Psoas muscle (tissue), 7 donors: ENCODE measurements at regions not wholly inside any gene's neighbourhood (a gene's known extent, or its start where the extent isn't known, plus 50 kb on each side); places are given as distances from the start of the nearest gene placed in this dataset.
A peak's percentile ranks its signal among the peaks of the same experiment; 100 is the strongest.
"Not testable (repeated sequence)": the region's sequence is repeated elsewhere in the genome, so short reads cannot be mapped to it uniquely, and the experiment has no call there.

Source experiments
- ATAC-seq, 4 donors: fragments of 200-7000 bp; cut with Tn5 transposase; one replicate each; pipeline ENCODE4 v1.9.1; 2020; ENCODE audit warnings: moderate library complexity in 3 of 4, mild to moderate bottlenecking in 2 of 4
- DNase-seq, 2 donors: peaks; one replicate each; pipeline ENCODE4 v3.0.0-alpha.2; 2020
- H3K27ac ChIP-seq: fragments of 200-600 bp; one replicate; pipeline ENCODE4 v1.8.0; 2022
- H3K27me3 ChIP-seq, 3 donors: fragments of 200-600 bp in 1 of 3; one replicate each; pipeline versions ENCODE4 v1.6.1 to v1.8.0; 2013 to 2022; ENCODE audit warnings: low read length in 2 of 3, mild to moderate bottlenecking in 2 of 3, moderate library complexity in 1 of 3; ENCODE audit not compliant: insufficient read depth in 3 of 3
- H3K36me3 ChIP-seq, 2 donors: fragments of 200-600 bp in 1 of 2; one replicate each; pipeline versions ENCODE4 v1.6.1 to v1.8.0; 2013 to 2022; ENCODE audit warnings: low read depth in 1 of 2, mild to moderate bottlenecking in 1 of 2, moderate library complexity in 1 of 2; ENCODE audit not compliant: insufficient read depth in 1 of 2
- H3K4me1 ChIP-seq: fragments of 200-600 bp; one replicate; pipeline ENCODE4 v1.8.0; 2022
- H3K4me3 ChIP-seq: fragments of 200-600 bp; one replicate; pipeline ENCODE4 v1.8.0; 2022; ENCODE audit warnings: mild to moderate bottlenecking
- H3K9me3 ChIP-seq: fragments of 200-600 bp; one replicate; pipeline ENCODE4 v1.8.0; 2022
- WGBS, 3 donors: extraction: QIAGEN DNeasy Blood & Tissue Kit; methylation state at CpG; one replicate each; pipeline versions ENCODE4 v1.1.6 to v1.1.7; 2013; 5-methylcytosine and 5-hydroxymethylcytosine counted together
- intact Hi-C, 2 donors: fragments of 100-400 bp; cut with DNase I; formaldehyde crosslinking; loops; one replicate each; pipeline versions ENCODE4 v1.11.0 to v1.14.2; 2022
- TF ChIP-seq, protein P1 (sequence below): fragments of 200-600 bp; IDR thresholded peaks from one replicate; pipeline ENCODE4 v1.8.0; 2022; ENCODE audit warnings: antibody characterized with exemption
- donor health status: healthy with polysubstance abuse.
- donor health status: DM: no; HTN: no; CAD: no; lungs with moderate emphysema.
- donor health status: Bipolar disorder and iron deficiency.
- donor health status: healthy.
- donor health status: DM: yes; HTN: yes; CAD: no.
- donor health status: DM: no; HTN: no; CAD: no.
- donor health status: DM: yes; HTN: yes; CAD: no.

DNA sequence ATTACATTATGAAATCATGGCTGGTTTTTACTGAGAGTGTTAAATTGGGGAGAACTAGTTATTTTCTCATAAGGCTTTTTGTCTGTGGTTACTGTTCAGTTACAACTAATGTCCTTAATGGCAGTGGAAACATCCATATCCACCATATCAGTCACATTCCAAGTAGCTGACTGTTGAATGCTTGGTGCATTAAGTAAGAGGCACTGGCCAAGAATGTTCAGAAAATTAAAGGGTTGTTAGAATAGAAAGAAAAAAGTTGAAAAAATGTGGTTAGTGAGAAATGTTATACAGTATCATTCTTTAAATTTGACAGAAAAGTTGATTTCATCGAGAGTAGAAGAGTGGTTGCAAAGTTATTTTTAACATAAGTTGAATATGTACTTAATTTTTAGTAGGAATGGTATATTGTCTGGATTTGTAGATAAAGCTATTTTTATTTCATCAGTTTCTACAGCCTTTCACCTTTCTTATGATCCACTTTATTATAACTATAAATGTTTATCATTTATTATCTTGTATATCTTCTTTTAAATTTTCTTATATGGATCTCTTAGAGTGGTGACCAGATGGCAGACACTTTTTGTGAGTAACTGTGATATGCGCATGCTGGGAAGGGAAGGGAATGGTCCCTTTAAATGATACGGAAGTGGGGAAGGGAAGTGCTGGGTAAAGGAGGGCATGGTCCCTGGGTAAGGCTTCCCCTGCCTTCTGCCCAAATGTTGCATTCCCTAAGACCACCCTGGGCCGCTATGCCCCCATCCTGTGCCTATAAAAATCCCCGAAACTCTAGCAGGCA, 2407.1 kb downstream of the ARAP2 start:
- Histone ChIP-seq H3K4me3 (no peak overlapping the region), H3K27me3 (no peaks in the 10 kb centered on the region), H3K36me3 (no peaks in the 10 kb centered on the region), H3K9me3 (no peaks in the 10 kb centered on the region), H3K4me1 (no peaks in the 10 kb centered on the region), H3K27ac (no peak overlapping the region)
- ATAC-seq (no peak), DNase-seq (no peak)
- TF ChIP-seq, protein P1, sequence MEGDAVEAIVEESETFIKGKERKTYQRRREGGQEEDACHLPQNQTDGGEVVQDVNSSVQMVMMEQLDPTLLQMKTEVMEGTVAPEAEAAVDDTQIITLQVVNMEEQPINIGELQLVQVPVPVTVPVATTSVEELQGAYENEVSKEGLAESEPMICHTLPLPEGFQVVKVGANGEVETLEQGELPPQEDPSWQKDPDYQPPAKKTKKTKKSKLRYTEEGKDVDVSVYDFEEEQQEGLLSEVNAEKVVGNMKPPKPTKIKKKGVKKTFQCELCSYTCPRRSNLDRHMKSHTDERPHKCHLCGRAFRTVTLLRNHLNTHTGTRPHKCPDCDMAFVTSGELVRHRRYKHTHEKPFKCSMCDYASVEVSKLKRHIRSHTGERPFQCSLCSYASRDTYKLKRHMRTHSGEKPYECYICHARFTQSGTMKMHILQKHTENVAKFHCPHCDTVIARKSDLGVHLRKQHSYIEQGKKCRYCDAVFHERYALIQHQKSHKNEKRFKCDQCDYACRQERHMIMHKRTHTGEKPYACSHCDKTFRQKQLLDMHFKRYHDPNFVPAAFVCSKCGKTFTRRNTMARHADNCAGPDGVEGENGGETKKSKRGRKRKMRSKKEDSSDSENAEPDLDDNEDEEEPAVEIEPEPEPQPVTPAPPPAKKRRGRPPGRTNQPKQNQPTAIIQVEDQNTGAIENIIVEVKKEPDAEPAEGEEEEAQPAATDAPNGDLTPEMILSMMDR, result no peak
- intact Hi-C loops, result no loop called here
- 77 to 80% (median 79%) methylated on average over 5 of the region's 5 CpGs for WGBS, 3 donors

DNA sequence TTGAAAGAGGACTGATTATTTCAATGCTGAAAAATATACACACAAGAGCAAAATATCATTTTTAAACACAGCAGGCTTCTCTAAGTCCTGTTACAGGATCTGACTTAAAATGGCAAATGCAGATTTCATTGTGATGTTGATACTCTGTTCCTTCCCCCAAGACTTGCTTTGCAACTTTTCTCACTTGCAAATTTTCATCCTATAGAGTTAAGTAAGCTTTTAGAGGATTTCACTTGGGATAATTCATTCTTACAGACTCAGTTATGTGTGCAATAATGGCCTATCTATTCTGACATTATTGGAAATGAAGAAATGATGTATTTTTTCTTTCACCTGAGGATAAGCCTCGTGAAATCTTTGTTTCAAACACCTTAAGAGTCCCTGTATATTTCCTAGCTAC, 2403.2 kb downstream of the ARAP2 start:
- Histone ChIP-seq H3K27me3 (no peaks in the 10 kb centered on the region), H3K36me3 (no peaks in the 10 kb centered on the region), H3K27ac (no peak overlapping the region), H3K4me3 (no peak overlapping the region), H3K9me3 (no peaks in the 10 kb centered on the region), H3K4me1 (no peaks in the 10 kb centered on the region)
- ATAC-seq (no peak), DNase-seq (no peak)
- TF ChIP-seq, protein P1, result no peak
- intact Hi-C loops, result no loop called here
- 22 to 30% (median 25%) methylated on average over 1 of the region's 1 CpG for WGBS, 3 donors

DNA sequence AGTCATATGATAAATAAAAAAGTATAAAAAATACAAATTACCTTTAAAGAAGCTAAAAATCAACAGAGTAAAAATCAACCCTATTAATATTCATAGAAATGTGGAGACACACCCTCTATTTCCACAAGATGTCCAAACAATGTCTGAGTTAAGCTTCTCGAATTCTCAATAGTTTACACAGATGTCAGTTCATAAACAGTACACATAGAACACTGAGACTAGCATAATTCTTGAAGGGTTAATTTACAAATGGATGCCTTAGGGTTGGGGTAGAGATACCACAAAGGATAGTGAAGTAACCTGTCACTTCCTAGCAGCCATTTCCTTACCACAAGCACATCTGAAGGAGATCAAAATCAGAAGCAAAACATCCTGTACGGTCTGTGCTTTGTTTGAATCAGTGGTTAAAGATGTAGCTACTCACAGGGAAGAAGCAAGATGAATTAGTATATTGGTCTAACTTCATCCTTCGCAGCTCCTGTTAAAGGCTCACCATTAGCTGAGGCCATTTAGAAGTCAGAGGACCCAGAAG, 2393.9 kb downstream of the ARAP2 start:
- intact Hi-C loops, result no loop called here
- TF ChIP-seq, protein P1, result no peak
- Histone ChIP-seq H3K36me3 (no peaks in the 10 kb centered on the region), H3K4me3 (no peak overlapping the region), H3K27me3 (no peaks in the 10 kb centered on the region), H3K27ac (no peak overlapping the region), H3K4me1 (no peaks in the 10 kb centered on the region), H3K9me3 (peaks cover 4% of the 10 kb centered on the region)
- WGBS, 3 donors, result 73 to 81% (median 77%) methylated on average over 3 of the region's 3 CpGs
- ATAC-seq (no peak), DNase-seq (no peak)

DNA sequence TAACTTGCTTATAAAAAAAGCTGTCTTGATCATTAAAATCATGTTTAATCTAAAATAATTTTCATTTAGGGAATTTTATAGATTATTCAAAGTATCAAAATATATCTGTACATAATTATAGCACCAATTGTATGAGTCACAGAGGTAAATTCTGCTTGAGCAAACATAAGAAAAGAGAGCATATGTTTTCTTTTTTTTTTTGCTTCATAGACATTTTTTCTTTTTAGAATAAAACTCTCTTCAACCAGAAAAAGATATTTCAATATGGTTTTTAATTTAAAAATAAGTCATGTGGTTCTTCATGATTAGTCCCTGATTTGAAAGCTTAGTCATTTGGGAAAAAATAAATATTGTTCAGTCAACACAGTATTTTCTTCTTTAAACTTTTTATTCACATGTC, 2390.6 kb downstream of the ARAP2 start:
- H3K4me1 ChIP-seq, ATAC-seq, H3K36me3 ChIP-seq, H3K9me3 ChIP-seq, H3K27me3 ChIP-seq, DNase-seq, intact Hi-C loops, H3K27ac ChIP-seq, H3K4me3 ChIP-seq: not testable (repeated sequence)

DNA sequence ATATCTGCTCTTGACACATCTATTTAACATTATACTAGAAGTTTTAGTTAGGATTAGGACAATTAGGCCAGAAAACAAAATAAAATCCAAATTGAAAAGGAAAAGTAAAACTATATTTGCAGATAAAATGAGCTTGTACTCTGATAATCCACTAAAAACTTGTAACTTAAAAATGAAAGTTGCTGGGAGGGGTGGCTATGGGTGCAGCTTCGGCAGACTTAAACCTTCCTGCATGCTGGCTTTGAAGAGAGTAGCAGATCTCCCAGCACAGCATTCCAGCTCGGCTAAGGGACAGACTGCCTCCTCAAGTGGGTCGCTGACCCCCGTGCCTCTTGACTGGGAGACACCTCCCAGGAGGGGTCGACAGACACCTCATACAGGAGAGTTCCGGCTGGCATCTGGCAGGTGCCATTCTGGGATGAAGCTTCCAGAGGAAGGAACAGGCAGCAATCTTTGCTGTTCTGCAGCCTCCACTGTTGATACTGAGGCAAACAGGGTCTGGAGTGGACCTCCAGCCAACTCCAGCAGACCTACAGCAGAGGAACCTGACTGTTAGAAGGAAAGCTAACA, 2379.9 kb downstream of the ARAP2 start:
- DNase-seq (peak in 1 of 2 donors; percentile 8), ATAC-seq (no peak)
- WGBS, 3 donors, result 80 to 83% (median 81%) methylated on average over 6 of the region's 6 CpGs
- H3K27me3 ChIP-seq, result no peaks in the 10 kb centered on the region
- H3K27ac ChIP-seq, result no peak overlapping the region
- intact Hi-C loops, result no loop called here
- no peaks in the 10 kb centered on the region for H3K4me1 ChIP-seq
- no peaks in the 10 kb centered on the region for H3K36me3 ChIP-seq
- TF ChIP-seq, protein P1, result no peak
- H3K9me3 ChIP-seq, result no peaks in the 10 kb centered on the region
- no peak overlapping the region for H3K4me3 ChIP-seq
